ENCODE measurements at regions not wholly inside any gene's neighbourhood (a gene's known extent, or its start where the extent isn't known, plus 50 kb on each side); places are given as distances from the start of the nearest gene placed in this dataset.

GRCh38 chr4:43932448-43932847 is 516.2 kb downstream of the KCTD8 start:
- no peak overlapping the region for H3K27ac ChIP-seq
- TF ChIP-seq CTCF (conservative IDR thresholded peaks at IDR 0.05), result no peak
- no peak for TF ChIP-seq ZFX (IDR thresholded peaks at IDR 0.05)

- TF ChIP-seq ZFX (IDR thresholded peaks at IDR 0.05), result no peak
- no peak for TF ChIP-seq CTCF (conservative IDR thresholded peaks at IDR 0.05)
- no peak overlapping the region for H3K27ac ChIP-seq
Observed at GRCh38 chr4:43943998-43944397, 504.6 kb downstream of the KCTD8 start.

- H3K27ac ChIP-seq, result no peak overlapping the region
- TF ChIP-seq CTCF (conservative IDR thresholded peaks at IDR 0.05) (no peak), ZFX (IDR thresholded peaks at IDR 0.05) (no peak)
Observed at GRCh38 chr4:43959976-43960375, 488.6 kb downstream of the KCTD8 start.

- no peak overlapping the region for H3K27ac ChIP-seq
- TF ChIP-seq CTCF (conservative IDR thresholded peaks at IDR 0.05), result no peak
- TF ChIP-seq ZFX (IDR thresholded peaks at IDR 0.05), result no peak
Observed at GRCh38 chr4:43968011-43968410, 480.6 kb downstream of the KCTD8 start.

GRCh38 chr4:43983610-43984009 is 465.0 kb downstream of the KCTD8 start:
- no peak overlapping the region for H3K27ac ChIP-seq
- TF ChIP-seq CTCF (conservative IDR thresholded peaks at IDR 0.05), result no peak
- no peak for TF ChIP-seq ZFX (IDR thresholded peaks at IDR 0.05)

GRCh38 chr4:43987331-43987944 is 461.2 kb downstream of the KCTD8 start:
- H3K27ac ChIP-seq, result no peak overlapping the region

GRCh38 chr4:43990551-43990950 is 458.1 kb downstream of the KCTD8 start:
- TF ChIP-seq CTCF (conservative IDR thresholded peaks at IDR 0.05) (no peak), ZFX (IDR thresholded peaks at IDR 0.05) (no peak)

More at GRCh38 chr4:43987331-43987944, 461.2 kb downstream of the KCTD8 start:
- TF ChIP-seq ZFX (IDR thresholded peaks at IDR 0.05), result no peak
- no peak for TF ChIP-seq CTCF (conservative IDR thresholded peaks at IDR 0.05)

More at GRCh38 chr4:43990551-43990950, 458.1 kb downstream of the KCTD8 start:
- no peak overlapping the region for H3K27ac ChIP-seq
